ENCODE measurements at regions not wholly inside any gene's neighbourhood (a gene's known extent, or its start where the extent isn't known, plus 50 kb on each side); places are given as distances from the start of the nearest gene placed in this dataset.

DNA sequence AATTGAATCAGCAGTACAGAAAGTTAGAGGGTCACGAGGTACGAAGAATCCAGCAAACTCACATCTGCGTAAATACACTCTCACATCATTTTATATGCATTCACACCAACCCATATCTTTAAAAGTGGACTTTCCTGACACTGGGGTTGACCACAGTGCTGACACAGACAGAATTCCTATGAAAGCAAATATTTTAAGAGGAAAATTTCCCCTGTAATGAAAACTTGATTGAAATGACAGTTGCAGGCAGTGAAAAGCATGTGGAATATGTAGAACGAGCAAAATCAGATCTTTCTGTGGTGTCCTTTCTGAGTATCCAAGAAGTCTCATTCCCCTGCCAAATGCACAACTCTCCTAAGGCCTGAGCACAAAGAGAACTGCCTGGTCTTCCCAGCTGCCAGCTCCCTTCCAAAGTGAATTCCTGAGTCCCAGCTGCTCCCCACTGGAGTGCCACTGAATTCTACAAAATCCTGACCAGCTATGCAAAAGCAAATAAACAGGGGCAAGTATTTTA lies 50.5 kb upstream of the FAM9C start:
- DNase-seq, result no peak

DNA sequence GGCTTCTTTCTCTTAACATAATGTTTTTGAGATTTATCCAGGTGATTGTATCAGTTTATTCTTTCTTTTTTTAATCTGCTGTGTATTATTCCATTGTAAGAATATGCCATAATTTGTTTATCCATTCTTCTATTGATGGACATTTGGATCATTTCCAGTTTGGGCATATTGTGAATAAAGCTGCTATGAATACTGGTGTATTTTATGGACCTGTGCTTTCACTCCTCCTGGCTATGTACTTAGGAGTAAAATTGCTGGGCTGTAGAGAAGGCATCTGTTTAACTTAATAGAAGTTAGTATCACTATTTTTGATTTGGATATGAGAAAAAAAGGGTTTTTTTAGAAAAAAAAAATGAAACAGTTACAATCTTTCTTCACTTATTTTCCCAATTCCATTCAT lies 50.0 kb upstream of the FAM9C start:
- no peak for DNase-seq

All from stimulated activated naive CD4-positive, alpha-beta T cell treated with Interleukin-2 at 50 U/mL for 16 hours (primary cell).